Occipital lobe (tissue), 1 donor: ENCODE measurements at regions not wholly inside any gene's neighbourhood (a gene's known extent, or its start where the extent isn't known, plus 50 kb on each side); places are given as distances from the start of the nearest gene placed in this dataset.

Experiments used
- DNase-seq: peaks from one replicate; lab custom pipeline; 2025; lab: John Stamatoyannopoulos, UW

DNA sequence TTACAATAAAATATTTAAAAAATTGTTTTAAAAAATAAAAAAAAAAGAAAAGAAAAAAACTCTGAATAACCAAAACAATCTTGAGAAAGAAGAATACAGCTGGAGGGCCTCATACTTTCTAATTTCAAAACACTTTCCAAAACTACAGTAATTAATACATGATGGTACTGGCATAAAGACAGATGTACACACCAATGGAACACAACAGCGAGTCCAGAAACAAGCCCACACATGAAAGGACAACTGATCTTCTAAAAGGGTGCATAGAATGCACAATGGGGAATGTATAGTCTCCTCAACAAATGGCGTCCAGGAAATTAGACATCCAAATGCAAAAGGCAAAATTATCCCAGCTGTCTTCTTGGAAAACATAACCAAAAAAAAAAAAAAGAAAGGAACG, 99.6 kb downstream of the LURAP1L start:
- no peak for DNase-seq

GRCh38 chr9:12875191-12875590, 100.4 kb downstream of the LURAP1L start:
- no peak for DNase-seq

DNA sequence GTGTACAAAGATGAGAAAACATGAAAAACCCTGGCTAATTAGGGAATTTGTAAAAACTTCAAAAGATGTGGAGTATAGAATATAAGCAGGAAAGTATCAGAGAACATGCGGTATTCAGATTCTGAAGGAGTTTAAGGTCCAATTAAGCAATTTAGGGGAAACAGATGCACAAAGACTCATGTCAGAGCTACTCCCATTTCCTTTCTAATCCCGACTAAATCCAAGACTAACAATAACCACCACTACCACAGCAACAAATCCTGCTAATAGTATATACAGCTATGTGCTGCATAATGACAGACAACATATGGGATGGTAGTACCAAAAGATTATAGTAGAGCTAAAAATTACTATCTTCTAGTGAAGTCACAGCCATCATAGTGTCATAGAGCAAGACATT, 102.1 kb downstream of the LURAP1L start:
- no peak for DNase-seq

GRCh38 chr9:12878351-12878978, 103.6 kb downstream of the LURAP1L start:
- DNase-seq, result no peak

DNA sequence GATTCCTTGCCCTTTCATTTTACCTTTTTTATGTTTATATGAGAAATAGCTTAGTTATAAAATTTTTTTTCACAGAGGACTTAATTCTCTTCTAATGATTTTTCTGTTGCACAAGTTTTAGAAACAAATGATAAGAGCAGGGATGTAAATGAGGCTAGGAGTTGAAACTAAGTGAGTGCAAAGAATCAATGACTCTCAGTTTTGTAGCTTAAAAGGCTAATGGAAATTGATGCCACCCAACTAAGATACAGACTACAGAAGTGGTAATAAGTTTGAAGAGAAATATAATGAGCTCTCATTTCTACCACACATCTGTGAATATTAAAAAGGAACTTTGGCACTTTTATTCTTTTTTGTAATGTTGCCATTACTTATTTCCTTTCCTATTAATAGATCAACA, 105.1 kb downstream of the LURAP1L start:
- no peak for DNase-seq

GRCh38 chr9:12880406-12881015, 105.7 kb downstream of the LURAP1L start:
- no peak for DNase-seq

DNA sequence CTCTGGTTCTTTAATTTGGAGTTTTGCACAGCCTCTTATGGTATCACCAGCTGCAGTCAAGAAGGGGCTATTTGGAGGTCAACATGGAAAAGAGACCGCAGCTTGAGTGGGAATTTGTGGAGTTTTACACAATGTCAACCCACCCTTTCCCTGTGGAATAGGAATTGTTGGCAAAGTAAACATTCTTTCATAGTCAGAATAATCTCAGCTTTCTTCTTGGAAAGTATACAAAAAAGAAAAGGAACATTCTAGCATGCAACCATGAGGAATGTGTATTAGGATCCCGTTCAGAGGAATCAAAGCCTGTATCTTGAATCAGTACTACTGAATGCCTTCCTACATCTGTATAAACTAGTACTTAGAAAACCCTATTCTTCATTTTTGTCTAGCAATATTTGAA, 107.6 kb downstream of the LURAP1L start:
- DNase-seq, result no peak

DNA sequence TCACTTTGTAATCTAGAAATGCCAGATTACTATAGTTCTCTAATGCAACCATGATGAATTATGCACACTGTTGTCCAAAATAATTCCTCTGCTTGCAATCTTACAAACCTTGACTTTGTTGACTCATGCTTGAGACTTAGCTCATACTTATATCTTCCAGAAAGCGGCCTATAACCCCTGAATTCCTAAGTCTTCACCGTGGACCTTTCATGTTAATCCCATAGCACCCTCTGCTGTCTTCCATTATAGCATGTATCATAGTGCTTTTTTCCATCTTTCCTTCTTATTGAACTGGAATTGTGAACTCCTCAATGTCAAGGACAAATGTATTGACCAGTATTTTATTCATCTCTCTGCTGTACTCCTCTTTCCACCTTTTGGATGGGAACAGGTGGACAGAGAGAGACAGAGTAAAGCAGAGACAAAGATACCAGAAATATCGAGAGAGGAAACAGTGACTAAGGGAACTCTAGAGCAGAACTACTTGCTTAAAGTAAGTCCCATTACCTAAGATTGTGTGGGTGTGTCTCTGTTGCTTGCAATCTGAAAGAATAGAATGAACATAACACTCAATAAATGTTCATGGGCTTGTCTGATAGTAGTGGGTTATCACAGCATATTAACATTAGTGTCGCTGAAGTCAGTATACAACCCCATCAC, 110.0 kb downstream of the LURAP1L start:
- no peak for DNase-seq

DNA sequence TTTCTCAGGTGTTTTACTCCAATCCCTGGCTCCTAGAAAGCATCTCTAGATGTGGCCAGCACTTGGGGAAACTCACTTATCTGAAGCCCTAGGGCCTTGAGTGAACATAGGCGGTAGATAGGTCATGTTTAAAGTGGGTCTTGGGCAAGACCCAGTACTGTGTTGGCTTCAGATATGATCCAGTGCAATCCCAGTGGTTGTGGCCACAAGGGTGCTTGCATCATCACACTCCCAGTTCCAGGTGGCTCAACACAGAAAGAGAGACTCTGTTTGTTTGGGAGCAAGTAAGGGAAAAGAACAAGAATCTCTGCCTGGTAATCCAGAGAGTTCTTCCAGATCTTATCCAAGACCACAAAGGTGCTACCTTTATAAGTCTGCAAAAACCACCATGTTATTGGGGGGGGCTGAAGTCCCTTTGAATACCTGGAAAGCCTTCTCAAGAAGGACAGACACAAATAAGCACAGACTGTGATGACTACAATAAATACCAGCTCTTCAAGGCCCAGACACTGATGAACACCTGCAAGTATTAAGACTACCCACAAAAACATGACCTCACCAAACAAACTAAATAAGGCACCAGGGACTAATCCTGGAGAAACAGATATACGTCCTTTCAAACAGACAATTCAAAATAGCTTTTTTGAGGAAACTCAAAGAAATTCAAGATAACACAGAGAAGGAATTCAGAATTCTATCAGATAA, 114.7 kb downstream of the LURAP1L start:
- DNase-seq, result no peak

- no peak for DNase-seq
Observed at GRCh38 chr9:12891588-12891987, 116.8 kb downstream of the LURAP1L start.

- DNase-seq, result no peak
Observed at GRCh38 chr9:12903316-12903715, 128.5 kb downstream of the LURAP1L start.

DNA sequence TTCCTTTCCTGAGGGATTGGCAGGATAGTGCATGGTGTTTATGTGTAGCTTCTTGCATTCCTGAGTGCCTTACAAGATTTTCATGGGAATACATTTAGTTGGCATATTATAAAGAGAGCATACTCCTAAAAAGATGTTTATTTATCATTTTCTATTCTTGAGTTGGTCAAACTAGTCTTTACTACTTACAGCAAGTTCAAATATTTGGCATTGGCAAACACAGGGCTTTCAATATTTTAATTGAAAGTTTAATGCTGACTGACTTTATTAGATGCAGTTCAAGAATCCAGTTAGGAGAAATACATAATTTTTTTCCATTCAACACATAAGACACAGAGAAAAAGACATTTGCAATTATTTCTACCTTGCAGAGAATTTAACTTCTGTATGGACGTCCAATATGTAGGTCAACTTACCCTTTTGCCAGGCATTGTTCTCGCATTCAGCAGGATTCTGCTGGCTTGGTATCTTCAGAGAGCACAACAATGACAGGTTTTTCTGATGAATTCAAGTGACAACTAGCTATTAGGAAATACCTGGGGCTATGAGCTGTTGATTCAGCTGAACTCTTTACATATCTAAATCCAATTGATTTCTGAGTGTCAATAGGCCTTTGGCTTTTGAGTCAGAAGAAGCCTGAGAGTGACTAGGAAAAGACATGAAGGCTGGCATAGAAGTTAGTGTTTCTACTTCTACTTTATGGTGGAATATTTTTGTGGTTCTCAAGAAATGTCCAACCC, 129.6 kb downstream of the LURAP1L start:
- no peak for DNase-seq

DNA sequence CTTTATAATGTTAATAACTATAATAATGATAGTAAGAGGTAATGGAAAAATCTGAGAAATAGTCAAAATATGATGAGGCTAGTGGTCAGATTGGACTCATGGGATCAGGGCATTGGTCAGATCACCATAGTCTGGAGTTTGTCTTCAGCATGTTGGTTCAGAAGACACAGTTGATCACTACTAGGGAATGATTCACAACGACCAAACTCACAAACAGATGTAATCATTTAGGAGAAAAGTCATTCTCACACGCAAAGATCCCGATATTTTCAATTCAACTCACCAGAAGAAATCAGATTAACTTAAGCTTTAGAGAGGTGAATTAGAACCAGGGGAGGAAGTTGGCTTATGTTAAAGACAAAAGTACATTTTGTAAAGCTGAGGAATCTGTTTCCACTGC, 131.8 kb downstream of the LURAP1L start:
- DNase-seq, result no peak

DNA sequence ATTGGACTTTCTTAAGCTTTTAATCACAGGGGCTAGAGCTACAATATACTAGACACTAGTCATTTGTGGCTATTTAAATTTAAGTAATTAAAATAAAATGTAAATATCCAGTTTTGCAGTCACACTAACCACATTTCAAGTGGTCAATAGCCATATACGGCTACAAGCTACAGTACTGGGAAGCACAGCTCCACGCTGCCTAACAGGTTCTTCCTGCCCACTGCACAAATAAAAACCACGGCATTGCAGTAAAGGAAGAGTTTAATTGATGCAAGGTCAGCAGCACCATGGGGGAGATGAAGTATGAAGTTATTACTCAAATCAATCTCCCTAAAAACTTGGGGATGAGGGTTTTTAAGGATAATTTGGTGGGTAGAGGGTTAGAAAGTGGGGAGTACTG, 134.1 kb downstream of the LURAP1L start:
- DNase-seq, result no peak

DNA sequence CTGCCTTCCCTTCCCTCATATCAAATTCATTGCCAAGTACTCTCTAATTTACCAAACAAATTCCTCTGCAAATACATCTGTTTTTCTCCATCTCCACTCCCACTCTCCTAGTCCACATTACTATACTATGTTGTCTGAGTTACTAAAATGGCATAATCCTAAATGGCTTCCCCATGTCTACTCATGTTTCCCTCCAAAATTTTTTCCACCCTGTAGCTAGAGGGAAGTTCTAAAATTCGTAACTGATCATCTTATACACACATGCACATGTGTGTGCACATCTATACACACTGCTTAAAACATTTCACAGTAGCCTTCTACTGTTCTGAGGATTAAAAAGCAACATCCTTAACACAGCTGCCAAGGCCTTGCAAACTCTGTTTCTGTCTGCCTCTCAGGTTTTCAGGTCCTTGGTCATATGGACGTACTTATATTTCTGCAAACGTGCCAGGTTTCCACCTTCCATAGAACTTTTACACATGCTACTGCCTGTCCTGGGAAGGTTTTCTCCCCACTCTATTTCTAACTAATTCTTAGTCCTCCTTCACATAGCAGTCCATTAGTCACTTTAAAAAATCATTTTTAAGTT, 140.6 kb downstream of the LURAP1L start:
- no peak for DNase-seq

GRCh38 chr9:12916042-12916441, 141.2 kb downstream of the LURAP1L start:
- peak; percentile 25 for DNase-seq

DNA sequence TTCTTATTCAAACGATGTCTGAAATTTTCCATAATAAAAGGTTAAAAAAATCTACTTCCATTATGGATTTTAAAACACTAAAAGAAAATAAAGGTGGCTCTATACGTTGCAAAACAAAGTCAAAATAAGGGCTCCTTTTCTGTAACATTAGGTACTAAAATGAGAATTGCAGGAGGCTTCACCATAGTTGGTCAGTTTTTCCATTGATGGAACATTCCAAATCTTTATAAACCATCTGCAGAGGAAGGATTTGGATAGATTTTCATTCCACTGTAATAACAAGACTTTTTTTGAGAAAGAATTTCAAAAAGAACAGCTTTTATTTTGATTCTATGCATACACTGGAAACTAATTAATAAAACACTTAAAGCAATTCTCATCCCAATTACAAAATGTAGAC, 145.6 kb downstream of the LURAP1L start:
- no peak for DNase-seq

- no peak for DNase-seq
Observed at GRCh38 chr9:12921621-12922020, 146.8 kb downstream of the LURAP1L start.

DNA sequence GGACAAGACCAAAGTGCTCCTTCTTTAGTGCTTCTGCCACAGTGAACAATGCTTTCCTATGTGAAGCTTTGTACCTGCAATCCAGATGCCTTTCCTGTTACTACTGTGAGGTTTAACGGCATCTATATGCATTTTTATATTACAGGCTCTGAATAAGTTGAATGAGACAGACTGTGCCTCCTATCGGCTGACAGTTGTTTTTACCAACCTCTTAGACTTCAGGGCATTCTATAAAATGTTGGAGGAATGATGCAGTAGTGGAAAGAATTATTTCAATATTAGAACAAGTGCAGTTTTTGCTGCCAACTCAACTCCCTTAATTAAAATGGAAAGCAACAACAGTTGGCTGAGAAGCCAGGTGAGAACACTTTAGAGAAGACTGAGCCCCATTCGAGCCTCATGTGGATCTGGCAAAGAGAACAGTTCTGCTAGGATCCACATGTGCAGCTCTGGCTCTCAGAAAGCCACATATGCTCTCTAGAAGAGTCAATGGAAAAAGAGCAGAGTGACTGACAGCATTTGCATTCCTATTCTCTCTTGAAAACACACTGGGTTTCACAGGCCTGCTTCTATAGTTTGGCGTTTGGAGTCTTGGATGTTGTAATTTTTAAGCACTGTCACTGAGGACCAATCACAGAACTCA, 147.5 kb downstream of the LURAP1L start:
- no peak for DNase-seq

DNA sequence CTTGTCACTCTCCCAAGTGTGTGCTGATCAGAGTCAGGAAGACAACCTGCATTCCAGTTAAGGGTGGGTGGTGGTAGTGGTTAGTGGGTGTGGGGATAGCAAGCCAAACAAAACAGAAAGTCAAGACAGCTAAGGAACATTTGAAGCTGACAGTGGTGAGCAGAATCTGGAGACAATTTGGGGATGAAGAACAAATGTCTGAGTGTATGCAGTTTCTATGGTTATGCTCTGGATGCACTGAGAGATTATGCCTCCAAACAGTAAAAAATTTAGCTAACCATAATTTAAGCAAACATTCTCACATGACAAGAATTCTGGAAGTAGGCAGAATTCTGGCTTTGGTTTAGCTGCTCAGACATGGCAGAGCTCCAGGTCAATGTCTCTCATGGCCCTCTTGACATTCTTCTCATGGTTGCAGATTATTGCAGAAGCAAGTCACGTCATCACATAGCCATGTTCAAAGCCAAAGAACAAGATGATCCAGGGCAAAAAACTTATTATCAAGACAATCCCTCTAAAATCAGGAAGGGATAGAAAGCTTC, 148.7 kb downstream of the LURAP1L start:
- no peak for DNase-seq

GRCh38 chr9:12930906-12931305, 156.1 kb downstream of the LURAP1L start:
- DNase-seq, result no peak
